Esophagus muscularis mucosa (tissue), 4 donors: ENCODE measurements at regions not wholly inside any gene's neighbourhood (a gene's known extent, or its start where the extent isn't known, plus 50 kb on each side); places are given as distances from the start of the nearest gene placed in this dataset.

ENCODE experiments used
- DNase-seq: peaks from one replicate; pipeline ENCODE4 v3.0.0-alpha.2; 2017; ENCODE audit errors: extremely low spot score
- H3K27ac ChIP-seq, 4 donors: fragments of 200-600 bp; sonication (generic); replicated peaks in 1 of 4; 1 replicate in 3 of 4; 2 replicates in 1 of 4; pipeline ENCODE4 v1.5.1; 2016 to 2019; ENCODE audit warnings: mild to moderate bottlenecking in 1 of 4
- H3K27me3 ChIP-seq, 4 donors: fragments of 200-600 bp; sonication (generic); one replicate each; pipeline versions ENCODE4 v1.5.1 to v1.6.0; 2016 to 2019
- H3K36me3 ChIP-seq, 4 donors: fragments of 200-600 bp; sonication (generic); one replicate each; pipeline ENCODE4 v1.5.1; 2016 to 2019
- H3K4me1 ChIP-seq, 4 donors: fragments of 200-600 bp; sonication (generic); one replicate each; pipeline ENCODE4 v1.5.1; 2016 to 2019
- H3K4me3 ChIP-seq, 4 donors: fragments of 200-600 bp; sonication (generic); 1 replicate in 2 of 4; 2 replicates in 2 of 4; pipeline ENCODE4 v1.5.1; 2016 to 2019; ENCODE audit warnings: mild to moderate bottlenecking in 4 of 4, moderate library complexity in 1 of 4
- H3K9me3 ChIP-seq, 4 donors: fragments of 200-600 bp; sonication (generic); 1 replicate in 3 of 4; 2 replicates in 1 of 4; pipeline ENCODE4 v1.5.1; 2016 to 2019
- CTCF ChIP-seq, 3 experiments: fragments of 200-600 bp in 2 of 3; fragments of 450-650 bp in 1 of 3; sonication (generic) in 2 of 3; IDR thresholded peaks; one replicate each; pipeline ENCODE4 v1.5.1; 2017 to 2019; ENCODE audit warnings: antibody characterized with exemption in 3 of 3, mild to moderate bottlenecking in 2 of 3, moderate library complexity in 1 of 3
- EP300 ChIP-seq: sonication (generic); formaldehyde crosslinking; IDR thresholded peaks from one replicate; pipeline ENCODE4 v1.6.1; 2017; ENCODE audit warnings: antibody characterized with exemption
- POLR2A ChIP-seq: fragments of 450-650 bp; IDR thresholded peaks from one replicate; pipeline ENCODE4 v1.6.1; 2017; ENCODE audit warnings: antibody characterized with exemption, moderate library complexity, mild to moderate bottlenecking, low read depth
- POLR2AphosphoS5 ChIP-seq, 2 donors: sonication (generic); formaldehyde crosslinking; IDR thresholded peaks; one replicate each; pipeline ENCODE4 v1.6.1; 2017; ENCODE audit warnings: antibody characterized with exemption in 2 of 2
- WGBS: methylation state at CpG from one replicate; pipeline ENCODE4 v1.1.5; 2018; 5-methylcytosine and 5-hydroxymethylcytosine counted together
- intact Hi-C: fragments of 100-400 bp; cut with DNase I; formaldehyde crosslinking; loops from one replicate; pipeline ENCODE4 v1.15.1; 2023

GRCh38 chr12:58548801-58549200, 371.5 kb downstream of the LRIG3 start:
- H3K4me3 ChIP-seq, result no peak overlapping the region
- H3K4me1 ChIP-seq, result no peaks in the 10 kb centered on the region
- intact Hi-C loops, result no loop called here
- H3K27me3 ChIP-seq, result no peaks in the 10 kb centered on the region
- 86% methylated on average over 3 of the region's 3 CpGs for WGBS
- DNase-seq, result no peak
- no peak overlapping the region for H3K27ac ChIP-seq
- H3K36me3 ChIP-seq, result no peaks in the 10 kb centered on the region
- TF ChIP-seq EP300 (no peak), POLR2AphosphoS5 (IDR thresholded peaks at IDR 0.05) (no peak)
- no peaks in the 10 kb centered on the region for H3K9me3 ChIP-seq

- Histone ChIP-seq H3K4me3 (no peak overlapping the region), H3K36me3 (no peaks in the 10 kb centered on the region), H3K27me3 (no peaks in the 10 kb centered on the region), H3K9me3 (no peaks in the 10 kb centered on the region), H3K4me1 (peaks cover 0 to 3% (median 0%) of the 10 kb centered on the region in 4 donors), H3K27ac (no peak overlapping the region)
- TF ChIP-seq POLR2A, result no peak
- no peak for TF ChIP-seq CTCF (IDR thresholded peaks at IDR 0.05)
- TF ChIP-seq POLR2AphosphoS5 (IDR thresholded peaks at IDR 0.05), result no peak
- no peak for TF ChIP-seq EP300
- DNase-seq, result no peak
- 85% methylated on average over 5 of the region's 5 CpGs for WGBS
- intact Hi-C loops, result no loop called here
These were observed 365.7 kb downstream of the LRIG3 start for GRCh38 chr12:58554522-58555157.

GRCh38 chr12:58557171-58557570, 363.1 kb downstream of the LRIG3 start:
- Histone ChIP-seq H3K4me1 (peaks cover 0 to 3% (median 0%) of the 10 kb centered on the region in 4 donors), H3K4me3 (no peak overlapping the region), H3K27ac (no peak overlapping the region), H3K27me3 (no peaks in the 10 kb centered on the region), H3K9me3 (no peaks in the 10 kb centered on the region), H3K36me3 (no peaks in the 10 kb centered on the region)
- no peak for TF ChIP-seq EP300
- no peak for TF ChIP-seq CTCF (IDR thresholded peaks at IDR 0.05)
- TF ChIP-seq POLR2AphosphoS5 (IDR thresholded peaks at IDR 0.05), result no peak
- TF ChIP-seq POLR2A, result no peak
- intact Hi-C loops, result no loop called here
- DNase-seq, result no peak
- WGBS, result 62% methylated on average over 3 of the region's 3 CpGs

GRCh38 chr12:58557661-58558060, 362.6 kb downstream of the LRIG3 start:
- Histone ChIP-seq H3K27ac (no peak overlapping the region), H3K4me1 (peaks cover 0 to 3% (median 0%) of the 10 kb centered on the region in 4 donors), H3K27me3 (no peaks in the 10 kb centered on the region), H3K36me3 (no peaks in the 10 kb centered on the region), H3K9me3 (no peaks in the 10 kb centered on the region), H3K4me3 (no peak overlapping the region)
- TF ChIP-seq CTCF (IDR thresholded peaks at IDR 0.05) (no peak), POLR2A (no peak), EP300 (no peak), POLR2AphosphoS5 (IDR thresholded peaks at IDR 0.05) (no peak)
- no peak for DNase-seq
- intact Hi-C loops, result no loop called here
- WGBS, result 53% methylated on average over 1 of the region's 1 CpG

GRCh38 chr12:58563621-58564020, 356.7 kb downstream of the LRIG3 start:
- intact Hi-C loops, result no loop called here
- Histone ChIP-seq H3K27me3 (no peaks in the 10 kb centered on the region), H3K9me3 (no peaks in the 10 kb centered on the region), H3K4me1 (peaks cover 0 to 19% (median 15%) of the 10 kb centered on the region in 4 donors), H3K4me3 (no peak overlapping the region), H3K36me3 (no peaks in the 10 kb centered on the region), H3K27ac (no peak overlapping the region)
- TF ChIP-seq POLR2AphosphoS5 (IDR thresholded peaks at IDR 0.05) (no peak), EP300 (no peak), CTCF (IDR thresholded peaks at IDR 0.05) (no peak), POLR2A (no peak)
- DNase-seq, result no peak
